Left cardiac atrium (tissue), 4 donors: ENCODE measurements at regions not wholly inside any gene's neighbourhood (a gene's known extent, or its start where the extent isn't known, plus 50 kb on each side); places are given as distances from the start of the nearest gene placed in this dataset.

Experiments
- ATAC-seq, 2 donors: fragments of 200-7000 bp; cut with Tn5 transposase; one replicate each; pipeline ENCODE4 v1.9.1; 2020; ENCODE audit warnings: mild to moderate bottlenecking in 2 of 2, moderate library complexity in 2 of 2
- DNase-seq: peaks from one replicate; pipeline ENCODE4 v3.0.0-alpha.2; 2020
- intact Hi-C, 2 donors: fragments of 100-400 bp; cut with DNase I; formaldehyde crosslinking; loops; one replicate each; pipeline versions ENCODE4 v1.14.1 to v1.15.1; 2022 to 2023
- donor health status: DM: no; HTN: yes; CAD: no.
- donor health status: DM: no; HTN: yes; CAD: no; lungs with severe emphysema.
- donor health status: DM: yes; HTN: yes; CAD: no.
- donor health status: Dilated cardiomyopathy.

- no peak for ATAC-seq
- intact Hi-C loops: no loop called here
- no peak for DNase-seq
Observed at GRCh38 chr2:237254369-237254861, 159.5 kb downstream of the COL6A3 start.

- DNase-seq (no peak), ATAC-seq (peak in 1 of 2 donors; percentile 15)
- intact Hi-C loops: no loop called here
Observed at GRCh38 chr2:237254911-237255578, 158.9 kb downstream of the COL6A3 start.

GRCh38 chr2:237256887-237257286 is 157.1 kb downstream of the COL6A3 start:
- intact Hi-C loops: no loop called here
- ATAC-seq: peak; percentile 51 to 86
- DNase-seq: peak; percentile 60

GRCh38 chr2:237257471-237257951 is 156.5 kb downstream of the COL6A3 start:
- ATAC-seq: peak; percentile 70 to 86
- peak; percentile 50 for DNase-seq
- intact Hi-C loops: no loop called here

- no peak for ATAC-seq
- DNase-seq: no peak
- intact Hi-C loops: no loop called here
Observed at GRCh38 chr2:237258116-237258515, 155.8 kb downstream of the COL6A3 start.

- intact Hi-C loops: no loop called here
Observed at GRCh38 chr2:237258615-237259014, 155.3 kb downstream of the COL6A3 start.

GRCh38 chr2:237259201-237259600 is 154.8 kb downstream of the COL6A3 start:
- intact Hi-C loops: no loop called here
- DNase-seq (no peak), ATAC-seq (no peak)

More at GRCh38 chr2:237258615-237259014, 155.3 kb downstream of the COL6A3 start:
- ATAC-seq: no peak
- no peak for DNase-seq

- DNase-seq: no peak
- no peak for ATAC-seq
- intact Hi-C loops: no loop called here
Observed at GRCh38 chr2:237260039-237260620, 153.8 kb downstream of the COL6A3 start.

- ATAC-seq: no peak
- intact Hi-C loops: no loop called here
- no peak for DNase-seq
Observed at GRCh38 chr2:237260686-237261085, 153.3 kb downstream of the COL6A3 start.

- ATAC-seq (no peak), DNase-seq (no peak)
- intact Hi-C loops: no loop called here
Observed at GRCh38 chr2:237261327-237261726, 152.6 kb downstream of the COL6A3 start.

GRCh38 chr2:237262838-237263771 is 150.9 kb downstream of the COL6A3 start:
- ATAC-seq (peak; percentile 59 to 80), DNase-seq (no peak)
- intact Hi-C loops: no loop called here

- intact Hi-C loops: no loop called here
- DNase-seq (no peak), ATAC-seq (peak in 1 of 2 donors; percentile 53)
Observed at GRCh38 chr2:237264480-237265219, 149.3 kb downstream of the COL6A3 start.

- ATAC-seq: peak in 1 of 2 donors; percentile 19
- no peak for DNase-seq
- intact Hi-C loops: no loop called here
Observed at GRCh38 chr2:237268004-237268708, 145.8 kb downstream of the COL6A3 start.

- intact Hi-C loops: no loop called here
- no peak for DNase-seq
- ATAC-seq: no peak
Observed at GRCh38 chr2:237269138-237269875, 144.7 kb downstream of the COL6A3 start.

GRCh38 chr2:237270520-237270919 is 143.4 kb downstream of the COL6A3 start:
- DNase-seq (no peak), ATAC-seq (no peak)
- intact Hi-C loops: no loop called here

GRCh38 chr2:237271698-237272652 is 142.0 kb downstream of the COL6A3 start:
- ATAC-seq: no peak
- intact Hi-C loops: no loop called here

More at GRCh38 chr2:237271698-237272652, 142.0 kb downstream of the COL6A3 start:
- no peak for DNase-seq
